GF-D8 (cell line): ENCODE measurements at regions not wholly inside any gene's neighbourhood (a gene's known extent, or its start where the extent isn't known, plus 50 kb on each side); places are given as distances from the start of the nearest gene placed in this dataset.
"Not testable (repeated sequence)": the region's sequence is repeated elsewhere in the genome, so short reads cannot be mapped to it uniquely, and the experiment has no call there.

ENCODE experiments used
- DNase-seq: peaks from one replicate; lab custom pipeline; 2025; lab: John Stamatoyannopoulos, UW

DNA sequence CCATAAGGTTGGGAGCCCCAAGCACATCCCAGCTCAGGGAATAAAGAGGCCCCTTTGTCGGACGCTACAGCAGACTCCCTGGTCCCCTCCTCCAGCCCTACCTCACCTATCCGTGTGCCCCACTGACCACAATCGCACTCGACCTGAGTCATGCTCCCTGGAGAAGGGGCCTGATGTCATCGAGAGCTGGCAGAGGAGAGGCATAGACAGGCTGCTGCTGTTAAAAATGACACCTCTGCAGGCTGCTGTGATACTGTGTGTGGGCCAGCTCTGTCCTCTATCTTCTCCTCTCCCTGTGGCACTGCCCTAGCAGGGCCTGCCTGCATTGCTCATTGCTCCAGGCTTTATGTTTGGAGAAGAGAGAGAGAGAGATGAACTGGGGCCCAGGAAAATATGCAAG, 123.4 kb upstream of the SYT13 start:
- DNase-seq = no peak

DNA sequence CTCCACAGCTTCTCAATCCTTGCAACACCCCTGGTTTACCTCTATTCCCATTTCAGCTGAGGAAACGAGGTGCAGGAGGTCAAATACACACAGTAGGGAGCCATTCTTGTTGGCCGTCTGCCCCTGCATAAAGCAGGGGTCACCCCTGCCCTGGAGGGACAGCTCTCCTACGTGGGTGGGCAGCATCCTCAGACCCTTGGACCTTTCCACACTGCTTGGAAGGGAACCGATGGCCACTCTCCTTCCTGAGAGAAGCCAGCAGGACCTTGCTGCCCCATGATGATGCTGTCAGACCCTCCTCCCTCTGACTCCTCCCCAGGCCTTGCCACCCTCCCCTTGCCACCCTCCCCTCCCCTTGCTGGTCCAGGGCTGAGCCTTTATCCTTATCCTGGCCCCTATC, 121.1 kb upstream of the SYT13 start:
- no peak for DNase-seq

DNA sequence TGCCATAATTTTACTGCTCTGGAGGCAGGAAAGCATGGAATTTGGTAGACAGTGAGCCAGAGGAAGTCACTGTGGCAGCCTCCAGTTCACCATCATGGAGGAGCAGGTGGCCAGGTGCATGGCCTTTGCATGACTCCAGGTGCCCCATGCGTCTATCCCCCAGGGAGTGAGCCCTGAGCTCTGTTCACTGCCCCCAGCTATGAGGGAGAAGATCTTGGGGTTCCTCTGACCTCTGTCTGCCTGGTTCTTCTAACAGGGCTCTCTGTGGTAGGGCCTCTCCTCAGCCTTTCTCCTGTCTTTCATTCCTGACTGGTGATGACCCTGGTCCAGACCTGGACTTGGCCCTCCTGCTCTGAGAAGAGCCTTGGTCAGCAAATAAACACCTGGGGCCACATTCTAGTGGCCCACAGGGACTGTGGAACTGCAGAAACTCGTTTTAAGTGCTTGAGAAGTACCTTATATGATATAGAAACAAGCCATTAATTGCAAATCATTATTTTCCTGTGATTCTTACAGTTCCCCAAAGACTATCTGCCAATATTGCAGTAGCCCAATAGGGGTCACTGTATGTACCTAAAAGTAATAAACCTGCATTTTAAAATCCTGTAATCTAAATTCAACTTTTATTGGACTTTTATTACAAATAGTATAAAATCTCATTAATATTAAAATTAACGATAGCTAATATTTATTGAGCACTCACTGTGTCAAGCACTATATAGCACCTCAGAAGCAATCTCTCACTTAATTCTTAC, 120.0 kb upstream of the SYT13 start:
- DNase-seq = no peak

DNA sequence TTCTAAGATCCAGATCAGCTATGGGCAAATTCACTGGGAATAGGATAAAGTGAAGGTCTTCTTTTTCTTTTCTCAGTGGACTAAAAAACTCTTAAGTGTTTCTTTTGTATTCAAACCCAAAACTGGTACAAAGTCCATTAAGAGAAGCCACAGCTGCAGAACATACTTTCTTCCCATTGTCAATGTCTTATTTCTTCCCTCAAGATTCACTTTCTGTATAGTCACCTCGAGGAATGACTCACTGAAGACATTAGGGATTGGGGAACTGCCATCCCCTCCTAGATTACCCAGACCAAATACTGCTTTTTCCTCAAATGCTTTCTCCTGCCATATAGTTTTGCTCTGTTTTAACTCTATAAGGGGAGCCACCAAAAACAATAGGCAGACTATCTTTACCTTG, 117.4 kb upstream of the SYT13 start:
- DNase-seq = not testable (repeated sequence)

DNA sequence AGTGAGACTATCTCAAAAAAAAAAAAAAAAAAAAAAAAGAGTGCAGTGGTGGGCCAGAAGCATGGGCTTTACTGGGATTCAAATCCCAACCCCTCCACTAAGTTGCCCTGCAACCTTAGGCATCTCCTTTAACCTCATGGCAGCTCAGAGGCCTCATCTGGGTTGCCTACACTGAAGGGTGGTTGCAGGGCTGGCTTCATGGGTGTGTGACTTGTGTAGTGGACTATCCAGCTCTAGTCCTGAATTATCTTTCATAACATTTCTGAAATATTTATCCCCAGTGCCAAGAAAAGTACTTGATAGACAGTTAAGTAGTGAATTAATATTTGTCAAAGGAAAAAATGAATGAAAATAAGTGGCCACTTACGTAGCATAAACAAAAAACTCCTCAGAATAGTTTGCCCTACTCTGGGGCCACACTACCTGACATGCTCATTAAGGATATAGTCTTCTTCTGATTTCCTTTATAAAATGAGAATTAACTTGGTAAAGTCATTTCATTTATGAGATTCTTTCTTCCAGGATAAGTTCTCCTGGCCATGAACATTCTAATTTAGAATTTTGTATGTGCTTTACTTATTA, 116.0 kb upstream of the SYT13 start:
- DNase-seq = no peak

DNA sequence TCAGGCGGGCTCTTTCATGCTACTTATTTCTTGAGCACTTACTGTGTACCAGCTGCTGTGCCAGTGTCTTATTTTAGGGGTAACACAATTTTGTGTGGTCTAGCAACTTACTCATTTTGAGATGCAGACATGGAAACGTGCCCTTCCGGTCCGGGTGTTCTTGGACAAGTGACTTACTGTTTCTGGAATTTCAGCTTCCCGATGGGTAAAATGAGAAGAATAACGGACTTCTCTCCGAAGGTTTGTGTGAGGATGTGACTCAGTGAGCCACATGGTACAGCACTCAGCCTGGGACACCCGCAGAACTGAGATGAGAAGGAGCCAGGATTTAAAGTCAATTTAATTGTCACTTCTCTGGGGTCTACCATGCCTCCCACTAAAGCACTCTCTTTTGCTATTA, 114.5 kb upstream of the SYT13 start:
- DNase-seq = no peak

DNA sequence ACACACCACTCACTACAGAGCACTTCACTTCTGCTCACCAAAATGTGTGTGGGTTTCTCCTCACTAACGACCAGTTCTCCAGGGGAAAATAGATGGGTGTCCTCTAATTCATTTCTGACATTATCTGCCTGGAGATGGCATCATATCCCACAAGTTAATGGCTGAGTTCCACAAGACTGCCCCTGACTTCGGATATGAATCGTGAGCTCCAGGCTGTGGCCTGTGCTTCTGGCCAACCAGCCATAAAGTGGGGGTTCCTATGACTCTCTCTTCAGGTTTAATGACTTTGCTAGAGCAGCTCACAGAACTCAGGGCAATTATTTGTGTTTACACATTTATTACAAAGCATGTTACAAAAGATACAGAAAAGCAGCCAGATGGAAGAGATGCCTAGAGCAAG, 113.0 kb upstream of the SYT13 start:
- no peak for DNase-seq

DNA sequence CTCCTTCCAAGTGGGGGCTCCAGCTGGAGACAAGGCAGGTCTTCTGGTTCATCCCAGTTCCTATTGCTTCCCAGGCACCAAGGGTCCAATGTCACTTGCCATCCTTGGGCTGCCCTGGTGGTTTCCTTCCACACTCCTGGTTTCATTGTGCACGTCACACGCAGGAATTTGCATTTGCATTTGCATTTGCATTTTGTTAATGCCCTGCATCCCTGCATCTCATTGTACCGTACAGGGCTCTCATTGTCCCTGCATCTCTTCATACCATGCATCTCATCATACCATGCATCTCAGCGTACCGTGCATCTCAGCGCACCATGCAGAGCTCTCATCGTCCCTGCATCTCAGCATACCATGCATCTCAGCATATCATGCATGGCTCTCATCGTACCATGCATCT, 112.2 kb upstream of the SYT13 start:
- no peak for DNase-seq

DNA sequence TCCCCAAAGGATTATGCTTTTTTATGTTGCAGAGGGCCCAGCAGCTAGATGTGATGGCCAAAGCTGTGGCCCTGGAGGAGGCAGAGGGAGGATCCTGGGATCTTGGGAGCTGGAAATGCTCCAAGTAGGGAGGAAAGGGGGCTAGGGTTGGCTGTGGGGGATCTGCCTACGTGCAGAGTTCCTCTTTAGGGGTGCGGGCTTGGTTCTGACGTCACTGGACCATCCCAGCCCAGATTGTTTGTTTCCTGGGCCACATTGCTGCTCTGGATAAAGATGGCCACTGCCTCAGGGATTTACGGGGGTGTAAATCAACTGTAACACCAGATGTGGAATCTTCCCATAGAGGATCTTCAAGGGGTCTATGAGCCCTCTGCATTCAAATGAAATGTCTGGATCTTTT, 110.3 kb upstream of the SYT13 start:
- no peak for DNase-seq

DNA sequence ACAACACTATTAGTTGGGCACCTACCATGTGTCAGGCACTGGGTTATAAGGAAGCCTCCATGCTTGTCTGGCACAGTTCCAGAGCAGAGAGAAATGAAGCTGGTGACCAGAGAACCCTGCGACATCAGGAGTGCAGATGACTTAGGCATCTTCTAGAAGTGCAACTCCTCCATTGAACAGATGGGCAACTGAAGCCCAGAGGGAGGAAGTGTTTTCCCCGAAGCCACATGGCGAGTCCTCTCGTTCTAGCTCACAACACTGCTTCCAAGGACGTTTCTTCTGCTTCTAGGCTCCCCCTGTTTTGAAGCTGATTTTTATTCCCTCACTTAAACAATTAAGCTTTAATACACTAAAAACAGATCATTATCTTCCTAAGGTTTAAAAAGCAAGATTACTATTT, 109.8 kb upstream of the SYT13 start:
- DNase-seq = no peak

DNA sequence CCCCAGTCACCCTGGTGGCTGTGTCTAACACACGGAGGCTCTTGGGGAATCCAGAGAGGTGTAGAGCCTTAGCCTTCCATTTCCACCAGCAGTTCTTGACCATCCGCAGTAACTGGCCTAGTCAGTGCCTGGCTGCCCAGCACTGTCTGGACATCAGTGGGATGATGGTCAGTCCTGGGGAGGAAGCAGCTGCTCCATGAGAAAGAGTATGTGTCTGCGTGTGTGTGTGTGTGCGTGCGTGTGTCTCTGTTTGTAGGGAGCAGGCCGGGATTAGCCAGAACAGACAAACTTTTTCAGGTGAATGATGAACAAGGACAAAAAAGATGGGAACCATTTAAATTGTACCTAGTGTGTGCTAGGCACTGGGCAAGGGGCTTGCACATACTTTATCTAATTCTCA, 109.3 kb upstream of the SYT13 start:
- no peak for DNase-seq

DNA sequence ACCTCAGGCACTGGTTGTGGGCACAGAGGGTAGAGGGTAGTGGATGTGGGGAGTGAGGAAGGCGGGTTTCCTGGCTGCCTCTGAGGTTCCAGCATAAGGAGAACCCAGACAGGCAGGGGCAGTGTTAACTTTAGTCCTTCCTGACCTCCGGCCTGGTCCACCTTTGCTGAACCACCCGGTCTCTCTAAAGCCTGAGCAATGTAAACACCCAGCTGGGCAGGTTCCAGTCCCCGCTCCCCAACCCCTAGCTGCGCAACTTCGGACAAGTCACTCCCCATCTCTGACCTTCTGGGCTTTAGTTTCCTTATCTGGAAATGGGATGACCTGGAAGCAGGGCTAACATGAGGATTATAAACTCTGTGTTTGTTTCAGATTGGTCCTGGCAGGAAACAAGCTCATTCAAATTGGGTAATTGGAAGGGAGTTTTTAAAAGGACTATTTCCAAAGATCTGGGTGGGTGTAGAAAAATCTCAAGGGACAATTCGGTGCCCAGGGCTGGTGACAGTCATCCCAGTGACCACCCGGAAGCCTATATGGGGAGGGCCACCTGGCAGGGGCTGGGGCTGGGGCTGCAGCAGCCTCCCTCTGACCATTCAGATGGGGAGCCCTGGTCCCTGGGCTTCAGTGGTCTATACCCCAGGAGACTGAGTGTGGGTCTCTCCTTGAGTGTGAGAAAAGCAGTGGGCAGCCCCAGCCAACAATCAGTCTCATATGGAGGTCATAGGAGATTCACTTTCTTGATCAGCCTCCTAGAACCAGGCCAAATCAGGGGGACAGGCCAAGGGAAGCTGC, 108.3 kb upstream of the SYT13 start:
- DNase-seq = no peak

DNA sequence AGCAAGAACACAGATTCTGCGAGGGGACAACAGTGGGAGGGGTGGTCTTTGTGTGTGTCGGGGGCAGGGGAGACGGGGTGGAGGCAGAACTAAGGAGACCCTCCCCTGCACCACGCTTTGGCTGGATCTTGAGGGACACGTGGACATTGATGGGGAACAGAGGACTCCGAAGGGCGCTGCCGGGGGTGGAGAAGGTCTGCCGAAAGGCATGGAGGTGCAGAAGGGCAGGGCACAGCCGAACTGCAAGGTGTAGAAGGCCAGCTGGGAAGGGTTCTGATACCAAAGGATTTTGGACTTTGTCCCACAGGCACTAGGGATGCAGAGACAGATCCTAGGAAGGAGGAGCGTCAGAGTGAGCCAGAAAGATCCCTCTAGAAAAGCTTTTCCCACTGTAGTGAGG, 107.7 kb upstream of the SYT13 start:
- DNase-seq = no peak

DNA sequence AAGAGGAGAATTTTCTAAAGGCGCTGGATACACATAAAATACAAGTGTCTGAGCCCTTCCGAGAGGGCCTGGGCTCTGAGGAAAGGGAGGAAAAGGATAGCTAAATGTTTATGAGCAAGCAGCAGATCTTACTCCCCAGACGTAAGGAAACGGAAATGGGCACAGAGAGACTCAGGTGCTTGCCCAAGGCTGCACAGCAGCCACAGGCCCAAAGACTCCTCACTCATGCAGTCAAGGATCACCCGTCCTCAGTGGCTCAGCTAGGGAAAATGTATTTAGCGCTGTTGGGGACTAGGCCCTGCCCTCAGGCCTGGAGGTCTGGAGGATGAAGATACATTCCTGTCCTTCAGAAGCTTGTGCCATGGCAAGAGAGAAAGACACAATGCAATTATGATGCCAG, 107.2 kb upstream of the SYT13 start:
- no peak for DNase-seq

DNA sequence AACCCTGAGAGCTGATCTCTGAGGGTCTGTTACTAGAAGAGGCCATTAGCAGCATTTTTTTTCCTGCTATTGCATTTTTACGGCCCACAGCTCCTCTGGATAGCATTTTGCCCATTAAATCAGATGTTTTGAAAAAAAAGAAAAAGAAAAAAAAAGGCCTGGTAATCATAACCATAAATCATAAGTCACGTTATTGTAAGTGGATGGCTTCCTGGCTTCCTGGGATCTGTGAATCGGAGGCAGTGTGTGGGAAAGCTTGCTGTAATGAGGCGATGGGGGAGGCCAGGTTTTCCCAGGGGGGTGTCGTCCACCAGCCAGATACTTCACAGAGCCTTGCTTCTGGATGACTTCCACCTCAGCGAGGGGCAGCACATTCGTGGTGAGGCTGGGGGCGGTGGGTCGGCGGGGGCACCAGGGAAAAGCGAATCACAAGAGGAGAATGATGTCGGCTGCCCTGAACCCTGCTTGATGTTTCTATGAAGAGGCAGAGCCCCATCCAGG, 106.5 kb upstream of the SYT13 start:
- no peak for DNase-seq

DNA sequence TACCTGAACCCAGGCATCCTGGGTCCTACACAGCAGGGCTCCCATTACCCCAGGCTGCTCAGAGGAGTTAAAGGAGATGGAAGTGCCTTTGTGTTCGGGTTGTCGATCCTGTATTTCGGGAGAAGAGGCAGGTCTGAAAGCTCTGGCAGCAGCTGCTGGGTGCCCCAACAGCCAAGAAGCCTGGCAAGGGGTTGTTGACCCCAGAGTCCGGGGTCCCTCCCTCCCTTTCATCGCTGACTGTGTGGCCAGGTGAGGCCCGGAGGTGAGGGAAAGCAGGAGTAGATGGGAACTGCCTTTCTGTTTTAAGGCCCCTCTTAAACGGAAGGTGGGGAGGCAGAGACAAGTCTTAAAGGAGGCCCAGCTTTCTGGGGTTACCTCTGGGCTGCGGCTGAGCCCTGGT, 106.0 kb upstream of the SYT13 start:
- no peak for DNase-seq

DNA sequence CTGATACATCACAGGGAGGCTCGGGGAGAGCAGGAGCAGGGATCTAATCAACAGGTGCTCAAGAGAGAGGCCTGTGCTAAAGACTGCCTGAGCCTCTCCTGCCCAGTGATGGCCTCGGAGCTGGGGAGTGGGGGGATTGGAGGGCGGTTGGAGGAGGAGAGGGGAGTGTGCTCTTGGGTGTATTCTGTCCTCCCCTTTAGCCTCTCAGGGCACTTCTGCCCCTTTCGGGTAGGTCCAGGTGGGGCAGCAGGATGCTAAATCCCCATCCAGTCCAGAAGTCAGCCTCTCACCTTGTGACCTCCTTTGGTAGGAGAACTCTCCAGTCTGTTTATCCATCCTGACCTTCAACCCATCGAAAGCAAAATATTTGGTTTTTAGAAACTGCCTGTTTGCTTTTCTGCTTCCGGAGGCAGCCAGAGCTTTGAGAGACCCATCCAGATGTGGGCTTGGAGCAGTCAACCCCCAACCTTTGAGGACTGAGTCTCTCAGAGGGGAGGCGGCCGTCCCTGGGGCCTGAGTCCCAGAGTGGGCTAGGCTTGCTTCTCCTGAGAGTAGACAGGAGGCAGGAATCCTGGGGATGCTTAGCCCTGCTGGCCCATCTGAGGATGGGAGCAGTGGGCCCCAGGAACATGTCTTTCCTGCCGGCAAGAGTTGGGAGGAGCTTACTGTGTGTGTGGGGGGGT, 105.2 kb upstream of the SYT13 start:
- DNase-seq = no peak

DNA sequence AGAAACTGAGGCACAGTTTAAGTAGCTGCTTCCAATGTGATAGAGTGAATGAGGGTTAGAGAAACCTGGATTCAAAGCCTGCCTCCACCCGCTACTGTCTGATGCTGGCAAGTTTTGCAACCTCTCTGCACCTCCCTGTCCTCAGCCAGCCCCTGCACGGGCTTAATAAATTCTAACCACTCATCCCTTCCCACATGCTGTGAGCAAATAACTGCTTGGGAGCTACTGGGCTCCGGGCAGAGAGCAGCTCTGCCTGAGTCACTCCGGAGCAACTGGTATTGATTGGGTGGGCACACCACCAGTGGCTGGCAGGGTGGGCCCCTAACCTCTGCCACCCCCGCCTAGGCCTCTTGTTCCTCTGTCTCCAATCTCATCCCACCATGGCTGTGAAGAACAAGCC, 104.3 kb upstream of the SYT13 start:
- DNase-seq = no peak

DNA sequence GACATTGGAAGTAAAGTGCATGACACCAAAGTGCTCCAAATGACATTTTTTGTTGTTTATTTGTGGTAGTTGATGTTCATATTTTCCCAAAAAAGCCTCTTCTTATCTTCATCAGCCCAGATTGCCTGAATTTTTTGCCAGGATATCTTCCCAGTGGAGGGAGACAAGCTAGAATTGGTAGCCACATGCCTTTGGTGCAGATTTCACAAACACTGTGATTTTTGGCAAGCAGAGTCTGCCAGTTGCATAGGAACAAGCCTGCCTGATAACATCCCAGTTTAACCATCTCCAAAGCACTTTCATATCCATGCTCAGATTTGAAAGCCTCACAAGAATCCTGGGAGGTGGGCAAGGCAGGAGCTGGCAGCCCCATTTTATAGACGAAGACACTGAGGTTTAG, 102.3 kb upstream of the SYT13 start:
- DNase-seq = no peak

DNA sequence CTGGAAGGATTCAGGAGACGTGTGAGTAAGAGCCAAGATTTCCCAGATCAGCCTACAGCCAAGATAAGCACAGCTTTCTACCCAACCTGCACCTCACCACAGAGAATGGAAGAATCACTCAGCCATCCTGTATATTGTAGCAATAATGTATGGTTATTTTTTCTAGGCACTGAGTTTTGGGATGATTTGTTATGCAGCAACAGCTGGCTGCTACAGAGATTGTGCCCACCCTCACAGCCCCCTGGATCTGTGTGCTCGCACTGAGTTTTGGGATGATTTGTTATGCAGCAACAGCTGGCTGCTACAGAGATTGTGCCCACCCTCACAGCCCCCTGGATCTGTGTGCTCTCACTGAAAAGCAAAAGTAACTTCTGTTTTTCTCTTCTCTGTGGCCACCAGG, 101.7 kb upstream of the SYT13 start:
- DNase-seq = not testable (repeated sequence)

DNA sequence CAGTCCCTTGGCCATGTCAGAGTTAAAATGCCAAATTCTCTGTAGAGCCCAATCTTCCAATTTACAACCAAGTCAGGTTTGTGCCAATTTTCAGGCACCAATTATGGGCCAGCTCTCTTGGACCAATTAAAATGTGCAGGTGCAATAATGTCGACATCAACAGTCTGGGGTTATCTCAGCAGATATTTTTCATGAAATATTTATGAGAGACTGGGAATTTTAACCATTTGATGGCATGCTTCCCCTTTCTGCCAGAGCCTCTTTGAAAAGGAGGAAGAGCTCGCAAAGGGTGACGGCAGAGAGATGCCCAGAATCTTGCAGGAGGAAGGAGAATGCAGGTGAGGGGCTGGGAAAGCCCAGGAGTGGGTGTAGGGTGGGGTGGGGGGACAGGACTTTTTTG, 100.8 kb upstream of the SYT13 start:
- DNase-seq = no peak

DNA sequence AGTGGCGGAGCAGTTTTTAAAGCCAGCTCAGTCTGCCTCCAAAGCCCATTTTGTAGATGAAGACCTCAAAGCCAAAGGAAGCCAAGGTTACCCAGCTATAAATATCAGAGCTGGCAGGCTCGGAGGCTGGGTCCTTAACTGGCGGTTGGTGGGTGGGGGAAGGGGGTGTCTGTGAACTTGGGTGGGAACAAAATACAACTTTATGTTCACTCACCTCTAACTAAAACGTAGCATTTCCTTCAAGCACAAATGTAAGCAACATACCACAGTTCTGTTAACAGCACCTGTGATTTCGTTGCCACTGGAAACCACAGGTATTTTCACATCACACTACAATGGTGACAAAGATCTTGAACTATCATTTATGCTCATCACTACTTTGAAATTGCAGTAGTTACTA, 99.7 kb upstream of the SYT13 start:
- DNase-seq = no peak

DNA sequence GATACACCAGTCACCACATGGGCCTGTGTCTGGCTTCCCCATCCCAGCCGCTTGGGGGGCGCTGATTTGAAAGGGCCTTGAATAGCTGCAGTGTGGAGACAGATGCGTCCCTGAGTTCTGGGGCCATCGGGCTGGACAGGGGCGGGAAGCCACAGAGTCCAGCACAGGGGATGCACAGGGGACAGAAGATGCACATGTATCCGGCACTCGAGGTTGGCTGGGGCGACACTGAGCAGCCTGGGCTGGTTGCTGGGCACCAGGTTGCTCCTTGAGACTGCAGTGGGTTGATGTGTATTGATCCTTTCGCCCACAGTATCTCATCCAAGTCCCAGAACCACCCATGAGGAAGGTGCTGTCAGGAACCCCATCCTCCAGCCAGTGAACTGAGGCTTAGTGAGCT, 99.3 kb upstream of the SYT13 start:
- no peak for DNase-seq
